Suprapubic skin (tissue), 4 donors: ENCODE measurements at regions not wholly inside any gene's neighbourhood (a gene's known extent, or its start where the extent isn't known, plus 50 kb on each side); places are given as distances from the start of the nearest gene placed in this dataset.
"Not testable (repeated sequence)": the region's sequence is repeated elsewhere in the genome, so short reads cannot be mapped to it uniquely, and the experiment has no call there.

Source experiments
- DNase-seq, 2 donors: peaks; one replicate each; pipeline ENCODE4 v3.0.0-alpha.2; 2019; ENCODE audit warnings: low spot score in 2 of 2
- H3K27ac ChIP-seq: fragments of 200-600 bp; sonication (generic); one replicate; pipeline ENCODE4 v1.5.1; 2019
- H3K27me3 ChIP-seq: fragments of 200-600 bp; sonication (generic); one replicate; pipeline ENCODE4 v1.5.1; 2019
- H3K36me3 ChIP-seq: fragments of 200-600 bp; sonication (generic); one replicate; pipeline ENCODE4 v1.5.1; 2019
- H3K4me1 ChIP-seq: fragments of 200-600 bp; sonication (generic); one replicate; pipeline ENCODE4 v1.5.1; 2019
- H3K4me3 ChIP-seq: fragments of 200-600 bp; sonication (generic); one replicate; pipeline ENCODE4 v1.5.1; 2019; ENCODE audit warnings: mild to moderate bottlenecking
- H3K9me3 ChIP-seq: fragments of 200-600 bp; sonication (generic); one replicate; pipeline ENCODE4 v1.5.1; 2019
- EP300 ChIP-seq: sonication (generic); formaldehyde crosslinking; IDR thresholded peaks from one replicate; pipeline ENCODE4 v1.6.1; 2017; ENCODE audit warnings: antibody characterized with exemption
- POLR2A ChIP-seq, 2 donors: fragments of 450-650 bp; IDR thresholded peaks; one replicate each; pipeline ENCODE4 v1.6.1; 2017; ENCODE audit warnings: antibody characterized with exemption in 2 of 2, mild to moderate bottlenecking in 2 of 2, moderate library complexity in 2 of 2
- POLR2AphosphoS5 ChIP-seq, 3 donors: sonication (generic); formaldehyde crosslinking; IDR thresholded peaks; one replicate each; pipeline ENCODE4 v1.6.1; 2017; ENCODE audit warnings: antibody characterized with exemption in 3 of 3
- WGBS: methylation state at CpG from one replicate; pipeline ENCODE4 v1.1.5; 2018; 5-methylcytosine and 5-hydroxymethylcytosine counted together
- TF ChIP-seq, protein P1 (sequence below), 2 donors: fragments of 200-600 bp in 1 of 2; fragments of 450-650 bp in 1 of 2; sonication (generic) in 1 of 2; IDR thresholded peaks; one replicate each; pipeline ENCODE4 v1.5.1; 2016 to 2019; ENCODE audit warnings: antibody characterized with exemption in 2 of 2, mild to moderate bottlenecking in 1 of 2, moderate library complexity in 1 of 2

DNA sequence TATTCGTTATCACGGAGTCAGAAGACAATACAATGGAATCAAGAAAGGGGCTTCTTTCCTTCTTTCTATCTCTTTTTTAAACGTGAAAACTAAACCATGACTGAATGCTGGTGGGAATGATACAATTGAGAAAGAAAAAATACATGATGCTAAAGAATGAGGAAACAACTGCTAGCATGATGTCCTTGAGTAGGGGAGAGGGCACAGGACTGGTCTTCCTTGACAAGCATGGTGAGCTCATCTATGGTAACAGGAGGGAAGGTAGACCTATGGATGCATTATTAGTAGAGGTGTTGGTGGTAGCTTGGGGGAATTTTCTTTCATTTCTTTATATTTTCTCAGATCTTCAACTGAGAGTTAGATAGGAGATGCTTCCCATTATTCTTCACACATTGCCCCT, 88.9 kb upstream of the COL1A2 start:
- 67% methylated on average over 3 of the region's 3 CpGs for WGBS
- TF ChIP-seq POLR2A (IDR thresholded peaks at IDR 0.05) (no peak), POLR2AphosphoS5 (IDR thresholded peaks at IDR 0.05) (no peak), EP300 (no peak)
- TF ChIP-seq, protein P1, sequence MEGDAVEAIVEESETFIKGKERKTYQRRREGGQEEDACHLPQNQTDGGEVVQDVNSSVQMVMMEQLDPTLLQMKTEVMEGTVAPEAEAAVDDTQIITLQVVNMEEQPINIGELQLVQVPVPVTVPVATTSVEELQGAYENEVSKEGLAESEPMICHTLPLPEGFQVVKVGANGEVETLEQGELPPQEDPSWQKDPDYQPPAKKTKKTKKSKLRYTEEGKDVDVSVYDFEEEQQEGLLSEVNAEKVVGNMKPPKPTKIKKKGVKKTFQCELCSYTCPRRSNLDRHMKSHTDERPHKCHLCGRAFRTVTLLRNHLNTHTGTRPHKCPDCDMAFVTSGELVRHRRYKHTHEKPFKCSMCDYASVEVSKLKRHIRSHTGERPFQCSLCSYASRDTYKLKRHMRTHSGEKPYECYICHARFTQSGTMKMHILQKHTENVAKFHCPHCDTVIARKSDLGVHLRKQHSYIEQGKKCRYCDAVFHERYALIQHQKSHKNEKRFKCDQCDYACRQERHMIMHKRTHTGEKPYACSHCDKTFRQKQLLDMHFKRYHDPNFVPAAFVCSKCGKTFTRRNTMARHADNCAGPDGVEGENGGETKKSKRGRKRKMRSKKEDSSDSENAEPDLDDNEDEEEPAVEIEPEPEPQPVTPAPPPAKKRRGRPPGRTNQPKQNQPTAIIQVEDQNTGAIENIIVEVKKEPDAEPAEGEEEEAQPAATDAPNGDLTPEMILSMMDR (IDR thresholded peaks at IDR 0.05) = no peak
- Histone ChIP-seq H3K4me3 (no peak overlapping the region), H3K4me1 (peaks cover 17% of the 10 kb centered on the region), H3K27ac (no peak overlapping the region), H3K9me3 (no peaks in the 10 kb centered on the region), H3K36me3 (no peaks in the 10 kb centered on the region), H3K27me3 (no peaks in the 10 kb centered on the region)
- no peak for DNase-seq

DNA sequence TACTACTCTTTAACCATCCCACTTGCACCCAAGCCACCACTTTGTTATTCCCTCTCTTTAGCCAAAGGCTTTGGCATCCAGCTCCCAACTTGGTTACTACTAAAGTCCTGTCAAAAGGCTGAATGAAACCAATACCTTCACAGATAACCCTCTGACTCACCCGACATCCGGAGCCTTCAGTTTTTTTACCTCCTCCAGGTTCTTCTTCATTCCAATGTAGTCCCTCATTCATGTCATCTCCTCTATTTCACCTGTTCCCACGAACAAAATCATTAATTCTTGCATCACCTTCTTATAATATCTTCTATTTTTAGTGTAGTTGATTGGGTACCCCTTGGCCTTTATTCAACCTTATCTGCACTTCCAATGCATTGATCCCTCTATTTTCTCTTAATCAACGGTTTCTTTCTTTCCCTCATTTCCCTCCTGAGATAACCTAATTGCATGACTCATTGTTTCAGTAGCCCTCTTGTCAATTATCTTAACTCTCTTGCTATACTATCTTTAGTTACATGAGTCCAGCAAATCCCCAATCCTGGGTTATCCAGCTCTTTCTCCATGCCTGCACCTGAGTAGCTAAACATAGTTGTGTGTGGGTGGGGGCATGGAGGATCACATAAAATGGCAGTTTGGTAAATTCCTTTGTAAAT, 87.2 kb upstream of the COL1A2 start:
- 85% methylated on average over 4 of the region's 4 CpGs for WGBS
- Histone ChIP-seq H3K4me1 (peaks cover 7% of the 10 kb centered on the region), H3K9me3 (no peaks in the 10 kb centered on the region), H3K27ac (no peak overlapping the region), H3K36me3 (no peaks in the 10 kb centered on the region), H3K27me3 (no peaks in the 10 kb centered on the region), H3K4me3 (no peak overlapping the region)
- no peak for TF ChIP-seq EP300
- no peak for DNase-seq

DNA sequence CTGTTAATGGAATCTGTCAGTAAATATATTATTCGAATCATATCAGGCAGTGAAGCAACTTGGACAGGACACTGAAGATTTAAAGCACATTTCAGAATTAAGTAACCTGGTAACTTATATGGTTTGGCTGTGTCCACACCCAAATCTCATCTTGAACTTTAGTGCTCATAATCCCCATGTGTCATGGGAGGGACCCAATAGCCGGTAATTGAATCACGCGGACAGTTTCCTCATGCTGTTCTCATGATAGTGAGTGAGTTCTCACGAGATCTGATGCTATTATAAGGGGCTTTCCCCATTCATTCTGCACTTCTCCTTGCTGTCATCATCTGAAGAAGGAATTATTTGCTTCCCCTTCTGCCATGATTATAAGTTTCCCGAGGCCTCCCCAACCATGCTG, 83.2 kb upstream of the COL1A2 start:
- no peak for DNase-seq
- no peaks in the 10 kb centered on the region for H3K9me3 ChIP-seq
- no peaks in the 10 kb centered on the region for H3K27me3 ChIP-seq

DNA sequence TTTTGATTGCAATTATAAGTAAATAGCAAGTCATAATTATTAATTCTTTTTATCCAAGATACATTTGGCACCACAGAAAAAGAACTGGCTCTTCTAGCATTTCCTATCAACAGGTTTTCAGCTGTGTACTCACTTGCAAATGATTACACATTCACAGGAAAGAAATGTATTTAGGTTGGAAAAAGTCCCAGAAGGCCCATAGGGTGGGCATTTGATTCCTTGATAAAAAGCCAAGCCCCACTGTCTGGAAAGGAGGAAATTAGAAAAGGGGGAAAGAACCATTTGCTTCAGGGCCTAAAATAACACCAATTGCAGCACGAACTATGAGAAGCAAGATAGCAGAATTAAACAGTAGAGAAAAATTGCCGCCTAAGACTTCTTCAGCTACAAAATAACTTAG, 80.8 kb upstream of the COL1A2 start:
- Histone ChIP-seq H3K9me3 (no peaks in the 10 kb centered on the region), H3K27me3 (no peaks in the 10 kb centered on the region), H3K4me3 (no peak overlapping the region), H3K4me1 (peaks cover 3% of the 10 kb centered on the region), H3K36me3 (no peaks in the 10 kb centered on the region), H3K27ac (no peak overlapping the region)
- no peak for DNase-seq
- 54% methylated on average over 2 of the region's 2 CpGs for WGBS
- TF ChIP-seq, protein P1 (IDR thresholded peaks at IDR 0.05) = no peak
- TF ChIP-seq POLR2AphosphoS5 (IDR thresholded peaks at IDR 0.05) (no peak), EP300 (no peak), POLR2A (IDR thresholded peaks at IDR 0.05) (no peak)

More for the DNA sequence above, 83.2 kb upstream of the COL1A2 start:
- 90% methylated on average over 6 of the region's 6 CpGs for WGBS
- Histone ChIP-seq H3K4me1 (peaks cover 3% of the 10 kb centered on the region), H3K27ac (no peak overlapping the region), H3K4me3 (no peak overlapping the region), H3K36me3 (no peaks in the 10 kb centered on the region)
- no peak for TF ChIP-seq EP300
- TF ChIP-seq, protein P1 (IDR thresholded peaks at IDR 0.05) = no peak
- TF ChIP-seq POLR2AphosphoS5 (IDR thresholded peaks at IDR 0.05) = no peak
- no peak for TF ChIP-seq POLR2A (IDR thresholded peaks at IDR 0.05)

DNA sequence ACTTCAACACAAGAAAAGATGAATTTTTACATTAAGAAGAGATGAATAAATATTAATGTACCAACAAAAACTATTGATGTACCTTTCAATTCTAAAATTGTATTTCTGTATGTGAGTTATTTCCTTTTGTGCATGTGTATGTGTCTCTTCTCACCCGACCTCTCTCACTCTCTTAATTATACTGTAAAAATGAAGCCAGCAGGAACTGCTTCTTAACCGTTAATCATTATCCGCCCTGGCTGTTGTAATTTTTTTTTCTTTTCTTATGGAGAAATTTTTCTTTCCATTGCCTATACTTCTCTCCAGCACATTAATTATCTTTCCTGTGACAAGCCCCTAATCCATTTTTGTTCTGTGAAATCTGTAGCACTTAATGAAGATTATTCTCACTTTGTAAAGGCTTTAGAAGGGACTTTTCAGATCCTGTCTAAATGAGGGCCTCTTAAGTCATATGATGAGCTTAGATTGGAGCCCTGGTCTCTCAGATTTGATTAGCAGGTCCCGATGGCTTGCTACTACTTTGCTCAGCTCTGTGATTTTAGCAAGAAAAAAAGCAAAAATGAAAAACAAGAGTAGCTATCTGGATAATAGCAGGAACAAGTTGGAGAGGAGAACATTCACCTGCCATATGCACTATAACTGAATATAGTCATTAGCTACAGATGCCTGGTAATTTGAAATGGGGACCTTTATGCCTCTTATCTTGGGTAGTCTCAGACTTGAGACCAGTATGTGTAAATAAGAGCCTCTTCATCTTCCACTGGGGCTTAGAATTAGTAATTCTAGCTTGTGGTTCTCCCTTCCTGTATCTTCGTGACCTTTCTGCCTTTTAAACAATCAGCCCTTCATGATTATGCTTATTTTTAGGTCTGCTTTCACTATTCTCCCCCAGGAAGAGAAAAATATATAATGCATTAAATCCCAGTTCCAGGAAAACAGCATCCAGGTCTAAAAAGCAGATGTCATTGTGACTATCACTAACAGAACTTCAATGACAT, 80.0 kb upstream of the COL1A2 start:
- Histone ChIP-seq H3K4me3 (no peak overlapping the region), H3K4me1 (peaks cover 3% of the 10 kb centered on the region), H3K9me3 (no peaks in the 10 kb centered on the region), H3K36me3 (no peaks in the 10 kb centered on the region), H3K27me3 (no peaks in the 10 kb centered on the region), H3K27ac (peak overlapping the region; percentile 4)
- no peak for DNase-seq
- TF ChIP-seq POLR2AphosphoS5 (IDR thresholded peaks at IDR 0.05) (no peak), EP300 (no peak), POLR2A (IDR thresholded peaks at IDR 0.05) (no peak)
- TF ChIP-seq, protein P1 (IDR thresholded peaks at IDR 0.05) = no peak
- WGBS = 44% methylated on average over 5 of the region's 5 CpGs

DNA sequence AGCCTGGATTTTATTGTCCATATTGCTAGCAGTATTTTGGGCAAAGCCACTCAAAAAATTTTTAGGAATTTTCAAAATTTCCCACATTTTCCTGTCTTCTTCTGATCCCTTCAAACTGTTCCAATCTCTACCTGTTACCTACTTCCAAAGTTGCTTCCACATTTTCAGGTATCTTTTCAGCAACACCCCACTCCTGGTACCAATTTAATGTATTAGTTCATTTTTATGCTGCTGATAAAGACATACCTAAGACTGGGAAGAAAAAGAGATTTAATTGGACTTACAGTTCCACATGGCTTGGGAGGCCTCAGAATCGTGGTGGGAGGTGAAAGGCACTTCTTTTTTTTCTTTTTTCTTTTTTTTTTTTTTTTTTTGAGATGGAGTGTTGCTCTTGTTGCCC, 73.6 kb upstream of the COL1A2 start:
- not testable (repeated sequence) for H3K4me1 ChIP-seq, H3K9me3 ChIP-seq, H3K4me3 ChIP-seq, H3K27me3 ChIP-seq, H3K36me3 ChIP-seq, H3K27ac ChIP-seq, DNase-seq
- 93% methylated on average over 1 of the region's 1 CpG for WGBS
